ENCODE measurements at regions not wholly inside any gene's neighbourhood (a gene's known extent, or its start where the extent isn't known, plus 50 kb on each side); places are given as distances from the start of the nearest gene placed in this dataset.

DNA sequence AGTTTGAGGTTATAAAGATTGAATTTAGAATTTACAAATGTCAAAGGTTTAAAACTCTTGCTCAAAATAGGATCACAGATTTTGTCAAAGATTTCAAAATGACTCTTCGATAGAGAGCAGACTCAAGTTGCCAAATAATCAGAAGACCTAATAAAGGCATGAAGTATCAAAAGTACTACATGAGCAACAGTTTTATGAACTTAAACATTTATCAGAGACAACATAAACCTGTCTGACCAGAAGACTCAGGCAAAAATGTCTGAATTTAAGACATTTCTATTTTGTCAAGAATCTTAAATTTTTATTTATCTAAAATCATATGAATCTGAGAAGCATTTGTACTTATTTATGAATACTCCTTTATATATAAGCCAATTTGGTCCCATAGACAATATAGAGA is 330.9 kb downstream of the PTPRU start:
- DNase-seq (ENCODE audit: low spot score) (no peak), FAIRE-seq (no peak), ATAC-seq (no peak)
- ChIA-PET POLR2A (no interaction called here), CTCF (ENCODE audit: low intra/inter-chr PET ratio, low total read pairs) (no interaction called here)
- Histone ChIP-seq H3K79me2 (ENCODE audit: insufficient read depth, low read length) (no peaks in the 10 kb centered on the region), H3K27ac (ENCODE audit: extremely low read length, insufficient read depth, low read length) (no peak overlapping the region), H3K9ac (ENCODE audit: insufficient read depth, low read depth, low read length) (no peak overlapping the region), H4K20me1 (ENCODE audit: insufficient read depth, low read length) (no peaks in the 10 kb centered on the region), H3K4me1 (ENCODE audit: insufficient read depth, low read length) (no peaks in the 10 kb centered on the region), H3K9me3 (ENCODE audit: low read length) (peaks cover 54% of the 10 kb centered on the region), H3K27me3 (ENCODE audit: control insufficient read depth in 1 of 2, insufficient read depth in 2 of 2, low read length in 2 of 2) (no peaks in the 10 kb centered on the region), H3K4me3 (replicated peaks in 1 of 3; ENCODE audit: insufficient read depth in 1 of 3, low read depth in 2 of 3, low read length in 3 of 3) (no peak overlapping the region), H3K36me3 (replicated peaks in 1 of 2; ENCODE audit: control insufficient read depth in 1 of 2, insufficient read depth in 2 of 2, low read length in 2 of 2) (no peaks in the 10 kb centered on the region), H3K4me2 (ENCODE audit: low read depth, low read length) (no peak overlapping the region), H2AFZ (ENCODE audit: low read length) (no peak overlapping the region)
- intact Hi-C loops (cut with micrococcal nuclease; ENCODE audit: unreplicated experiment): no loop called here
- in situ Hi-C loops (cut with HindIII; ENCODE audit: extremely low pct_ligation_motif_present, low pct_unique_long_range_greater_than_20kb): no loop called here
- WGBS (ENCODE audit: low lambda C conversion rate): 0% methylated on average over 1 of the region's 1 CpG
- BruUV-seq (replicated peaks): no TSS peak
- TF ChIP-seq HOXA5 (CRISPR knock-in tag; IDR thresholded peaks at IDR 0.05): no peak
- no peak for TF ChIP-seq SRSF4 (IDR thresholded peaks at IDR 0.05; ENCODE audit: low read depth, low read length, poor library complexity, severe bottlenecking)
- no peak for TF ChIP-seq ZNF138 (CRISPR knock-in tag; IDR thresholded peaks at IDR 0.05; ENCODE audit: low read depth)
- no peak for TF ChIP-seq MIXL1 (CRISPR knock-in tag; IDR thresholded peaks at IDR 0.05)
- no peak for TF ChIP-seq PAWR (CRISPR knock-in tag; IDR thresholded peaks at IDR 0.05; ENCODE audit: borderline replicate concordance)
- TF ChIP-seq SALL2 (CRISPR knock-in tag; IDR thresholded peaks at IDR 0.05): no peak
- TF ChIP-seq, protein P1, sequence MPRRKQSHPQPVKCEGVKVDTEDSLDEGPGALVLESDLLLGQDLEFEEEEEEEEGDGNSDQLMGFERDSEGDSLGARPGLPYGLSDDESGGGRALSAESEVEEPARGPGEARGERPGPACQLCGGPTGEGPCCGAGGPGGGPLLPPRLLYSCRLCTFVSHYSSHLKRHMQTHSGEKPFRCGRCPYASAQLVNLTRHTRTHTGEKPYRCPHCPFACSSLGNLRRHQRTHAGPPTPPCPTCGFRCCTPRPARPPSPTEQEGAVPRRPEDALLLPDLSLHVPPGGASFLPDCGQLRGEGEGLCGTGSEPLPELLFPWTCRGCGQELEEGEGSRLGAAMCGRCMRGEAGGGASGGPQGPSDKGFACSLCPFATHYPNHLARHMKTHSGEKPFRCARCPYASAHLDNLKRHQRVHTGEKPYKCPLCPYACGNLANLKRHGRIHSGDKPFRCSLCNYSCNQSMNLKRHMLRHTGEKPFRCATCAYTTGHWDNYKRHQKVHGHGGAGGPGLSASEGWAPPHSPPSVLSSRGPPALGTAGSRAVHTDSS (CRISPR knock-in tag; conservative IDR thresholded peaks at IDR 0.05): no peak
- TF ChIP-seq PCBP2 (optimal IDR thresholded peaks at IDR 0.05; ENCODE audit: low read depth, low read length, poor library complexity, severe bottlenecking): no peak
- TF ChIP-seq TSC22D2 (CRISPR knock-in tag; IDR thresholded peaks at IDR 0.05; ENCODE audit: borderline replicate concordance): no peak
- TF ChIP-seq, protein P2, sequence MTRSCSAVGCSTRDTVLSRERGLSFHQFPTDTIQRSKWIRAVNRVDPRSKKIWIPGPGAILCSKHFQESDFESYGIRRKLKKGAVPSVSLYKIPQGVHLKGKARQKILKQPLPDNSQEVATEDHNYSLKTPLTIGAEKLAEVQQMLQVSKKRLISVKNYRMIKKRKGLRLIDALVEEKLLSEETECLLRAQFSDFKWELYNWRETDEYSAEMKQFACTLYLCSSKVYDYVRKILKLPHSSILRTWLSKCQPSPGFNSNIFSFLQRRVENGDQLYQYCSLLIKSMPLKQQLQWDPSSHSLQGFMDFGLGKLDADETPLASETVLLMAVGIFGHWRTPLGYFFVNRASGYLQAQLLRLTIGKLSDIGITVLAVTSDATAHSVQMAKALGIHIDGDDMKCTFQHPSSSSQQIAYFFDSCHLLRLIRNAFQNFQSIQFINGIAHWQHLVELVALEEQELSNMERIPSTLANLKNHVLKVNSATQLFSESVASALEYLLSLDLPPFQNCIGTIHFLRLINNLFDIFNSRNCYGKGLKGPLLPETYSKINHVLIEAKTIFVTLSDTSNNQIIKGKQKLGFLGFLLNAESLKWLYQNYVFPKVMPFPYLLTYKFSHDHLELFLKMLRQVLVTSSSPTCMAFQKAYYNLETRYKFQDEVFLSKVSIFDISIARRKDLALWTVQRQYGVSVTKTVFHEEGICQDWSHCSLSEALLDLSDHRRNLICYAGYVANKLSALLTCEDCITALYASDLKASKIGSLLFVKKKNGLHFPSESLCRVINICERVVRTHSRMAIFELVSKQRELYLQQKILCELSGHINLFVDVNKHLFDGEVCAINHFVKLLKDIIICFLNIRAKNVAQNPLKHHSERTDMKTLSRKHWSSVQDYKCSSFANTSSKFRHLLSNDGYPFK (CRISPR knock-in tag; IDR thresholded peaks at IDR 0.05; ENCODE audit: borderline replicate concordance): no peak
- TF ChIP-seq ZNF703 (CRISPR knock-in tag; IDR thresholded peaks at IDR 0.05; ENCODE audit: borderline replicate concordance): no peak
- TF ChIP-seq ZNF33A (CRISPR knock-in tag; IDR thresholded peaks at IDR 0.05; ENCODE audit: borderline replicate concordance): no peak
- TF ChIP-seq, protein P3, sequence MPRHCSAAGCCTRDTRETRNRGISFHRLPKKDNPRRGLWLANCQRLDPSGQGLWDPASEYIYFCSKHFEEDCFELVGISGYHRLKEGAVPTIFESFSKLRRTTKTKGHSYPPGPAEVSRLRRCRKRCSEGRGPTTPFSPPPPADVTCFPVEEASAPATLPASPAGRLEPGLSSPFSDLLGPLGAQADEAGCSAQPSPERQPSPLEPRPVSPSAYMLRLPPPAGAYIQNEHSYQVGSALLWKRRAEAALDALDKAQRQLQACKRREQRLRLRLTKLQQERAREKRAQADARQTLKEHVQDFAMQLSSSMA (CRISPR knock-in tag; IDR thresholded peaks at IDR 0.05): no peak
- no peak for TF ChIP-seq MED1 (CRISPR knock-in tag; IDR thresholded peaks at IDR 0.05)
- no peak for TF ChIP-seq SALL1 (CRISPR knock-in tag; IDR thresholded peaks at IDR 0.05)
- no peak for TF ChIP-seq ZC3H4 (CRISPR knock-in tag; IDR thresholded peaks at IDR 0.05; ENCODE audit: borderline replicate concordance)
- TF ChIP-seq, protein P4, sequence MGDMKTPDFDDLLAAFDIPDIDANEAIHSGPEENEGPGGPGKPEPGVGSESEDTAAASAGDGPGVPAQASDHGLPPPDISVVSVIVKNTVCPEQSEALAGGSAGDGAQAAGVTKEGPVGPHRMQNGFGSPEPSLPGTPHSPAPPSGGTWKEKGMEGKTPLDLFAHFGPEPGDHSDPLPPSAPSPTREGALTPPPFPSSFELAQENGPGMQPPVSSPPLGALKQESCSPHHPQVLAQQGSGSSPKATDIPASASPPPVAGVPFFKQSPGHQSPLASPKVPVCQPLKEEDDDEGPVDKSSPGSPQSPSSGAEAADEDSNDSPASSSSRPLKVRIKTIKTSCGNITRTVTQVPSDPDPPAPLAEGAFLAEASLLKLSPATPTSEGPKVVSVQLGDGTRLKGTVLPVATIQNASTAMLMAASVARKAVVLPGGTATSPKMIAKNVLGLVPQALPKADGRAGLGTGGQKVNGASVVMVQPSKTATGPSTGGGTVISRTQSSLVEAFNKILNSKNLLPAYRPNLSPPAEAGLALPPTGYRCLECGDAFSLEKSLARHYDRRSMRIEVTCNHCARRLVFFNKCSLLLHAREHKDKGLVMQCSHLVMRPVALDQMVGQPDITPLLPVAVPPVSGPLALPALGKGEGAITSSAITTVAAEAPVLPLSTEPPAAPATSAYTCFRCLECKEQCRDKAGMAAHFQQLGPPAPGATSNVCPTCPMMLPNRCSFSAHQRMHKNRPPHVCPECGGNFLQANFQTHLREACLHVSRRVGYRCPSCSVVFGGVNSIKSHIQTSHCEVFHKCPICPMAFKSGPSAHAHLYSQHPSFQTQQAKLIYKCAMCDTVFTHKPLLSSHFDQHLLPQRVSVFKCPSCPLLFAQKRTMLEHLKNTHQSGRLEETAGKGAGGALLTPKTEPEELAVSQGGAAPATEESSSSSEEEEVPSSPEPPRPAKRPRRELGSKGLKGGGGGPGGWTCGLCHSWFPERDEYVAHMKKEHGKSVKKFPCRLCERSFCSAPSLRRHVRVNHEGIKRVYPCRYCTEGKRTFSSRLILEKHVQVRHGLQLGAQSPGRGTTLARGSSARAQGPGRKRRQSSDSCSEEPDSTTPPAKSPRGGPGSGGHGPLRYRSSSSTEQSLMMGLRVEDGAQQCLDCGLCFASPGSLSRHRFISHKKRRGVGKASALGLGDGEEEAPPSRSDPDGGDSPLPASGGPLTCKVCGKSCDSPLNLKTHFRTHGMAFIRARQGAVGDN (CRISPR knock-in tag; IDR thresholded peaks at IDR 0.05): no peak
